Keratinocyte (primary cell): ENCODE measurements at regions not wholly inside any gene's neighbourhood (a gene's known extent, or its start where the extent isn't known, plus 50 kb on each side); places are given as distances from the start of the nearest gene placed in this dataset.
A peak's percentile ranks its signal among the peaks of the same experiment; 100 is the strongest.

Experiments used
- DNase-seq: peaks from one replicate; pipeline ENCODE4 v3.0.0-alpha.2; 2011; ENCODE audit warnings: low read depth, missing footprints, low spot score
- FAIRE-seq: peaks from 2 replicates; lab custom pipeline; 2011; peaks lifted over from hg19 to GRCh38; lab: Jason Lieb, UNC
- H2AFZ ChIP-seq: 2 replicates; pipeline ENCODE4 v1.6.0; 2012; ENCODE audit warnings: low read length, control low read depth, inconsistent platforms; ENCODE audit not compliant: control insufficient read depth
- H3K27ac ChIP-seq: 2 replicates; pipeline ENCODE4 v1.5.1; 2011; ENCODE audit warnings: low read length; ENCODE audit not compliant: control insufficient read depth, insufficient read depth
- H3K27me3 ChIP-seq: 3 replicates; pipeline ENCODE4 v1.6.0; 2011; ENCODE audit warnings: low read length; ENCODE audit not compliant: control insufficient read depth, insufficient read depth; ENCODE audit errors: extremely low read depth
- H3K36me3 ChIP-seq, 2 experiments: 2 replicates in 1 of 2; 3 replicates in 1 of 2; pipeline ENCODE4 v1.5.1; 2011; ENCODE audit warnings: low read length in 2 of 2, mild to moderate bottlenecking in 1 of 2; ENCODE audit not compliant: control insufficient read depth in 2 of 2, insufficient read depth in 2 of 2; ENCODE audit errors: extremely low read depth in 1 of 2
- H3K4me1 ChIP-seq: 3 replicates; pipeline ENCODE4 v1.5.1; 2011; ENCODE audit warnings: low read length; ENCODE audit not compliant: control insufficient read depth, insufficient read depth; ENCODE audit errors: extremely low read depth
- H3K4me2 ChIP-seq: 3 replicates; pipeline ENCODE4 v1.6.0; 2011; ENCODE audit warnings: low read depth, low read length; ENCODE audit not compliant: control insufficient read depth, insufficient read depth; ENCODE audit errors: extremely low read depth
- H3K4me3 ChIP-seq, 3 experiments: fragments of 200-600 bp in 1 of 3; sonication (generic) in 1 of 3; 2 replicates in 2 of 3; 3 replicates in 1 of 3; pipeline ENCODE4 v1.5.1; 2011 to 2016; ENCODE audit warnings: low read length in 3 of 3, mild to moderate bottlenecking in 3 of 3, control low read depth in 2 of 3, inconsistent platforms in 1 of 3, low read depth in 1 of 3, mixed read lengths in 1 of 3, mixed run types in 1 of 3, moderate library complexity in 1 of 3; ENCODE audit not compliant: control insufficient read depth in 2 of 3, insufficient read depth in 2 of 3; ENCODE audit errors: extremely low read depth in 1 of 3
- H3K79me2 ChIP-seq: 2 replicates; pipeline ENCODE4 v1.6.0; 2012; ENCODE audit warnings: low read length; ENCODE audit not compliant: control insufficient read depth, insufficient read depth
- H3K9ac ChIP-seq: 3 replicates; pipeline ENCODE4 v1.6.0; 2011; ENCODE audit warnings: low read length; ENCODE audit not compliant: control insufficient read depth, insufficient read depth; ENCODE audit errors: extremely low read depth
- H3K9me1 ChIP-seq: 3 replicates; pipeline ENCODE4 v1.6.0; 2011; ENCODE audit warnings: low read length; ENCODE audit not compliant: control insufficient read depth, insufficient read depth; ENCODE audit errors: extremely low read depth
- H3K9me3 ChIP-seq: 2 replicates; pipeline ENCODE4 v1.5.1; 2012; ENCODE audit warnings: low read depth, low read length; ENCODE audit not compliant: control insufficient read depth
- H4K20me1 ChIP-seq: 3 replicates; pipeline ENCODE4 v1.6.0; 2011; ENCODE audit warnings: low read length; ENCODE audit not compliant: control insufficient read depth, insufficient read depth; ENCODE audit errors: extremely low read depth
- CTCF ChIP-seq, 3 experiments: IDR thresholded peaks in 1 of 3; conservative IDR thresholded peaks in 1 of 3; optimal IDR thresholded peaks in 1 of 3; 2 replicates in 2 of 3; 3 replicates in 1 of 3; pipeline versions ENCODE3 to v1.5.1; 2011; ENCODE audit warnings: low read length in 3 of 3, mild to moderate bottlenecking in 3 of 3, moderate library complexity in 2 of 3, control low read depth in 1 of 3, inconsistent platforms in 1 of 3; ENCODE audit not compliant: insufficient read depth in 2 of 3; ENCODE audit errors: extremely low read depth in 1 of 3
- EZH2 ChIP-seq: IDR thresholded peaks from one replicate; pipeline ENCODE4 v1.6.1; 2012; ENCODE audit warnings: inconsistent platforms, mild to moderate bottlenecking, low read length, moderate library complexity
- dilution Hi-C: fragments of 300-500 bp; cut with MboI; formaldehyde crosslinking; loops from one replicate; pipeline ENCODE4 v1.7.0; 2020; ENCODE audit warnings: low sequenced_read_pairs; ENCODE audit not compliant: extremely low pct_ligation_motif_present

GRCh38 chr4:38574559-38575333 lies 89.3 kb upstream of the KLF3 start:
- dilution Hi-C loops = no loop called here
- FAIRE-seq = peak; percentile 32
- no peak for TF ChIP-seq EZH2
- no peak for TF ChIP-seq CTCF (optimal IDR thresholded peaks at IDR 0.05 in 1 of 3, IDR thresholded peaks at IDR 0.05 in 1 of 3, conservative IDR thresholded peaks at IDR 0.05 in 1 of 3; ENCODE audit: extremely low read depth in 1 of 3, insufficient read depth in 2 of 3, low read length in 3 of 3)

GRCh38 chr4:38576767-38577166 lies 87.2 kb upstream of the KLF3 start:
- Histone ChIP-seq H3K27me3 (no peaks in the 10 kb centered on the region), H3K79me2 (no peaks in the 10 kb centered on the region), H3K4me3 (no peak overlapping the region), H3K9me1 (no peaks in the 10 kb centered on the region), H4K20me1 (no peaks in the 10 kb centered on the region), H3K9ac (no peak overlapping the region), H3K9me3 (no peaks in the 10 kb centered on the region), H3K27ac (no peak overlapping the region), H3K4me1 (no peaks in the 10 kb centered on the region), H3K36me3 (no peaks in the 10 kb centered on the region), H3K4me2 (no peak overlapping the region), H2AFZ (no peak overlapping the region)
- TF ChIP-seq CTCF (optimal IDR thresholded peaks at IDR 0.05 in 1 of 3, IDR thresholded peaks at IDR 0.05 in 1 of 3, conservative IDR thresholded peaks at IDR 0.05 in 1 of 3; ENCODE audit: extremely low read depth in 1 of 3, insufficient read depth in 2 of 3, low read length in 3 of 3) = no peak
- no peak for TF ChIP-seq EZH2
- FAIRE-seq = no peak
- dilution Hi-C loops = no loop called here
- no peak for DNase-seq

More at GRCh38 chr4:38574559-38575333, 89.3 kb upstream of the KLF3 start:
- no peak overlapping the region for H3K4me2 ChIP-seq
- DNase-seq = no peak
- no peaks in the 10 kb centered on the region for H3K79me2 ChIP-seq
- H4K20me1 ChIP-seq = no peaks in the 10 kb centered on the region
- H3K27me3 ChIP-seq = no peaks in the 10 kb centered on the region
- H3K4me3 ChIP-seq = no peak overlapping the region
- no peak overlapping the region for H3K9ac ChIP-seq
- no peaks in the 10 kb centered on the region for H3K36me3 ChIP-seq
- no peaks in the 10 kb centered on the region for H3K4me1 ChIP-seq
- no peak overlapping the region for H3K27ac ChIP-seq
- no peaks in the 10 kb centered on the region for H3K9me1 ChIP-seq
- no peaks in the 10 kb centered on the region for H3K9me3 ChIP-seq
- H2AFZ ChIP-seq = no peak overlapping the region
